ELR (cell line): ENCODE measurements at regions not wholly inside any gene's neighbourhood (a gene's known extent, or its start where the extent isn't known, plus 50 kb on each side); places are given as distances from the start of the nearest gene placed in this dataset.

ENCODE experiments used
- DNase-seq: peaks from one replicate; pipeline ENCODE4 v3.0.0-alpha.2; 2015; ENCODE audit warnings: low read depth

DNA sequence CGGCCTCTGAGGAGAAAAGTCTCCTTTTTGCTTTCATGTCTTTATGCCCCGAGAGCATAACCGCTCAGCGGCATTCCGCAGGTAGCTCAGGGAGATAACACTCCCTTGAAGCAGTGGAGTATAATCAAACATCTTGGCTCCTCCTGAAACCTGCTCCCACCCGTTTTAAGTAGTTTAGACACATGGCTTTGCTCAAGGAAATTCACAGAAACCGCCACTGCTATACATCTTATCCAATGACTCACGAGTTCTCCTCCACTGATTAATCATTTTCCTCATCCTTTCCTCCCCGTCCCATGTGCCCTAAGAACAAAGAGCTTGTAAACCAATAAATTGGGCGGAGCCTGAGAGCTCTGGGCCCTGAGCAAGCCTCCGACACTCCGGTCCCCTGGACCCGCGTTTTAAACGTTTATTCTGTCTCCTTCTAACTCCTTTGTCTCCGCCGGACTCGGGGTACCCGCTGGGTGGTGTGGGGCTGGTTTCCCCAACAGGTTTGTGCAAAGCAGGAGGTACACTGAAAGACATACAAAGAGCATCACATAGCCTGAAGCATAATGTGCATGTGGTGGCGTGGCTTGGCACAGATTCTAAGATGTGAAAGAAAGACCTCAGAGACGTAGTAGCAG lies 401.2 kb downstream of the TLL1 start:
- DNase-seq, result peak; percentile 65

- no peak for DNase-seq
Observed at GRCh38 chr4:166274775-166275174, 401.7 kb downstream of the TLL1 start.

DNA sequence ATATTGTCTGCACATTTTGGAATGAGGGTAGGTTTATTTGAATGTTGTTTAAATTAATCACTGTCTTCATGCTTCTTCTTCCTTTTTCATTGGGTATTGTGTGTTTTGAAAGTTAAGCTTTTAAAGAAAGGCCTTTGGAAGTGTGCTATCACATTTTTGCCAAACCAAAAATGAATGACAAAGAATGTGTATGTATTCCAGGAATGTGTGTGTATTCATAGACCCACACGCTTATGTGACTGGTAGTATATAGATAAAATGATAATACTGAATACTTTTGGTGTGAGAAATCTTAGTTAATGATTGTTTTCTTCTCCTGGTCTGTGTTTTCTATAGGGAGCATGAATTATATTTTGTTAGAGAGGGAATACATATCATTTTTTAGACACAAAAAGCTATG lies 404.4 kb downstream of the TLL1 start:
- DNase-seq, result peak; percentile 72

GRCh38 chr4:166277853-166278252 lies 404.8 kb downstream of the TLL1 start:
- DNase-seq, result peak; percentile 61

- no peak for DNase-seq
Observed at GRCh38 chr4:166279261-166279660, 406.2 kb downstream of the TLL1 start.

GRCh38 chr4:166280642-166281041 lies 407.6 kb downstream of the TLL1 start:
- no peak for DNase-seq

GRCh38 chr4:166282081-166282770 lies 409.2 kb downstream of the TLL1 start:
- DNase-seq, result peak; percentile 28

GRCh38 chr4:166284221-166284620 lies 411.2 kb downstream of the TLL1 start:
- DNase-seq, result no peak

- no peak for DNase-seq
Observed at GRCh38 chr4:166290426-166290825, 417.4 kb downstream of the TLL1 start.

DNA sequence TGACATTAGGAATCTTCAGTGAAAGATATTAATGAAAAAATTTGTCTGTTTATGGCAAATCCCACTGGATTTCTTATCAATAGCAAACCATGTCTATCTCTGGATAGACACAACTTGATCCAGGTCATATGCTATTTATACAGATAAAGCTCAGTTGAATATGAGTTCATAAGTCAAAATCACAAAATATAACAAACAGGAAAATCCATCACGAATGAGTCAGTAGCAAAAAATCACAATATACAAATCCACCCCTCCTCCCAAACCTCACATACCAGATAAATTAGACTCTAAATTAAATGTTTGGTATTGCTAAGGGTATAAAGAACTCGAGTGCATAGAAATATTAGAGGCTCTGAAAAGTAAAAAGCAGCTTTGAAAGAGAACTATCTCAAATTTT lies 420.5 kb downstream of the TLL1 start:
- peak; percentile 65 for DNase-seq

- DNase-seq, result no peak
Observed at GRCh38 chr4:166301266-166301665, 428.2 kb downstream of the TLL1 start.

- DNase-seq, result no peak
Observed at GRCh38 chr4:166308647-166309046, 435.6 kb downstream of the TLL1 start.

DNA sequence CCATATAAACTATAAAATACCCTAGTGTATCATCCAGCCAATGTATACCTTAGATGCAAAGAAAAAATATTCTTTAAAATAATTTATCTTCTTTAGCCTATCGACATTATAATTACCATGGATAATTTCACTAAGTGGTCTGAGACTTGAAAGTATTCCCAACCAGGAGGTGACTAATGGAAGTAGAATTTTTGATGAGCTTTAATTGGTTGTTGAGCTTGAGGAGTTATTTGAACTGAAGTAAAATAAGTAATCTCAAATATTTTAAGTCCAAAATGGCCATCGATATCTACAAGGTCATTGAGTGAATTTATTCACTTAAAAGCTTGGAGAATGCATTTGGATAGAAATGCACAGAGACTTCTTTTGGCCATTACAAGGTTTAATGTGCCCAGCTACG lies 436.2 kb downstream of the TLL1 start:
- DNase-seq, result peak; percentile 41

DNA sequence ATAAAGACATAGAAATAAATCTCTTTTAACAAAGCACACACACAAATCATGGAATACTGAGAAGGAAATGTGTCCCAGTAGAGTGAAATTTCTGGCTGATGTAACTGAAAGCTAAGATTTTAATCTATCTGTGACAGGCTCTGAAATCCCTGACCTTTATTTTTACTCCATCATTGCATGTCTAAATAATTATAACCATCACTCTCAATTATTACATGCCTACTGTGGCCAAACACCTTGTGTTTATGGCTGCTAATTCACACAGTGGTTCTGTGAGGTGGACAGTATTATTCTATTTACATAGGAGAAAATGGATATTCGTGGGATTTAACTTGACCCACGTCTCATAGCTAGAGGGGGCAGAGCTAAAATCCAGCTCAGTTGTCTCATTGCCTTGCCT lies 438.1 kb downstream of the TLL1 start:
- DNase-seq, result no peak

DNA sequence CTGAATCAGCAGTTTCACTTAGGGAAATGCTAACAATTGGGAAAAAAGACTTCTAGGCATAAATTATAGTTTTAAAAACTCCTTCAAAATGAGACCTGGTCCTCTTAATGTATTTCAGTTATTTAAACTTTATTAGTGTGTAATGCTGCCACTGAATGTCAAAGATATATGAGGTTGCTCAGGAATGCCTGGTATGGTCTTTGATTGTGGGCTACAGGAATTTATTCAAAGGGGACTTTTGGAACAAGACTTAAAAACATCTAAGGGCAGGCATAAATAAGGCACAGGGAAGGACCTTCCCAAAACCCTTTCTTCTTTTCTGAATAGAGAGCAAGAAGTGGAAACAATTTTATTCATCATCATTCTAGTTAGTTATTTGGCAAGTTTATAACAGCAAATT lies 439.1 kb downstream of the TLL1 start:
- no peak for DNase-seq

DNA sequence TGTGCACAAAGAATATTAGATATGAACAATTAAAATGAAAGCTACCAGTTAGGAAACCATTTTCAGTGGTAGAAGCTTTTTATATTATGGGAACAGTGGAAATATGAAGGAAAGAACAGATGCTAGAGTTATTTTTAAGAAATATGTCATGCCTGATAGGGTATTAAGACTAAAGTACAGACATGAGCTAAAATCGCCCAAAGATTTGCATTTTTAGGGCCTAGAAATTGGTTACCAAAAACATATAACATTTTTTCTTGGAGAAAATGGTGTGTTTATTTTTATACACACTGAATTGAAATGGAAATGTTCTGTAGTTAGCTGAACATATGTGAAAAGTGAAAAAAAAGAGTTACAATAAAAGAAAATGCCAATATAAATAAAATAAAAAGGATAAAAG lies 441.9 kb downstream of the TLL1 start:
- no peak for DNase-seq

GRCh38 chr4:166315721-166316467 lies 442.9 kb downstream of the TLL1 start:
- no peak for DNase-seq

DNA sequence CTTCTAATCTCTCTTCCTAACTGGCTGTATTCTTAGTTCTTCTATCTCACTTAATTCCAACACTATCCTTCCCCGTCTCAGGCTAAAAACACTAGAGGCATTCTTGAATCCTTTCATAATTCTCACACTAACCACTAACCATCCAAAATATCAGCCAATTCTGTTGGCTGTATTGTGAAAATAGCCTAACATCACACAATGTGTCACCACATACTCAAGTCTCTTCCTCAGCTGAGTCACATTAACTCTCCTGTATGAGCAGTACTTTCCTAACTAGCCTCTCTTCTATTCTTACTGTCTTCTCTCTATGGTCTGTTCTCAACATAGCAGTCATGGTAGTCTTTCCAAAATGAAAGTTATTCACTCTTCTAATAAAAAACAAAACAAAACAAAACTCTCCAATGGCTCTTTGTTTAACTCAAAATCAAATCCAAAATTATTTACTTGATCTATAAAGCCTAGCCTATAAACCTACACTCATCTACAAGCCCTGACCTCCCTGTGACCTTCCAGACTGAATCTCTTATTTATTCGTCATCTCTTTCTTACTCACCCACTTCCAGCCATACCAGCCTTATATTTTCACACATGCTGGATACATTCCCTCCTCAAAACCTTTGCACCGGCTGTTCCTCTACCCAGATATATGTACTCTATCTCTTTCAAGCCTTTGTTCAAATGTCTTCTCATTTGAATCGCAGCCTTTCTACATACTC lies 445.9 kb downstream of the TLL1 start:
- DNase-seq, result peak; percentile 90

DNA sequence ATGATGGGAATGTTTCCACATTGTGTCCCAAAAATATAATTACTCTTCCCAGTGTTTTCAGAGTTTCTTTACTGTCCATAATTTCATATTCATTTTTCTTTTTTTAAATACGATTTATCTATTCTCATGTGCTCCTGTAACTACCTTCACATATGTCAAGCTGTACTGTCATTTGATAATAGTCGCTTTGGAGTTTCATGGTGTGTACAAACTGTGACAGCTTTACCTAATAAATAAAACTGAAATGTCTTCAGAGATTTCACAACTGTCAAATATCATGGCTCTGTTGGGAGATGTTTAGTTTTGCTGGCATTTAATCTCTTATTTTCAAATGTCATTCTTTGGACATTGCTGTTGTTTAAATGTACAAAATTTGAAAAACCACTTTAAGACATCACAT lies 450.2 kb downstream of the TLL1 start:
- no peak for DNase-seq

DNA sequence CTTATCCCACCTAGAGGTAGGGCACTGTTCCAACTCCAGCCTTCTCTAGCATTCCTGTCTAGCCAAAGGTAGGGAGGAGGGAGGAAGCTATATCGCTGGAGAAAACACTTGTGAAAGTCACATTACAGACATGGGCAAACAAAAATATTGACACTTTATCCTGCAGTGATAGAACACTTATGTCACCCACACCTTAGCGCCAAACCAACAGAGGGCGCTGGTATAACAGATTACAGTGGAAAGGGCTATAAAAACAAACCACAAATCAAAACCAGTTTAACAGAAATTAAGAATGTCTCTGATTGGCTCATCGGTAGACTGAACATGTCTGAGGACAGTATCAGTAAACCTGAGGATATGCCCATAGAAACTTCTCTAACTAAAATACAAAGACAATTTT lies 451.3 kb downstream of the TLL1 start:
- peak; percentile 43 for DNase-seq

- no peak for DNase-seq
Observed at GRCh38 chr4:166335256-166335938, 462.4 kb downstream of the TLL1 start.

- no peak for DNase-seq
Observed at GRCh38 chr4:166341992-166342391, 469.0 kb downstream of the TLL1 start.
